OCI-LY1 (cell line): ENCODE measurements at regions not wholly inside any gene's neighbourhood (a gene's known extent, or its start where the extent isn't known, plus 50 kb on each side); places are given as distances from the start of the nearest gene placed in this dataset.

Experiments used
- H2AFZ ChIP-seq: fragments of 200-600 bp; sonication (generic), shearing (Covaris generic); 2 replicates; pipeline ENCODE4 v1.6.0; 2014; ENCODE audit warnings: antibody characterized with exemption, mild to moderate bottlenecking, low read length
- H3F3A ChIP-seq: fragments of 200-600 bp; sonication (generic), shearing (Covaris generic); 2 replicates; pipeline ENCODE4 v1.6.0; 2014; ENCODE audit warnings: mild to moderate bottlenecking, antibody characterized with exemption, low read length, moderate library complexity; ENCODE audit not compliant: insufficient read depth
- H3K27ac ChIP-seq: fragments of 200-600 bp; sonication (generic); 2 replicates; pipeline ENCODE4 v1.5.1; 2014; ENCODE audit warnings: low read length, mixed run types, mild to moderate bottlenecking, low read depth; ENCODE audit not compliant: poor library complexity, severe bottlenecking
- H3K27me3 ChIP-seq: fragments of 200-600 bp; sonication (generic); 2 replicates; pipeline ENCODE4 v1.6.0; 2014; ENCODE audit warnings: antibody characterized with exemption, mild to moderate bottlenecking, low read length, moderate library complexity; ENCODE audit not compliant: insufficient read depth
- H3K36me3 ChIP-seq: fragments of 200-600 bp; sonication (generic); 2 replicates; pipeline ENCODE4 v1.6.1; 2014; ENCODE audit warnings: mild to moderate bottlenecking, antibody characterized with exemption, low read length, moderate library complexity, mixed read lengths; ENCODE audit not compliant: insufficient read depth
- H3K4me1 ChIP-seq: fragments of 200-600 bp; sonication (generic); 2 replicates; pipeline ENCODE4 v1.5.1; 2014; ENCODE audit warnings: mild to moderate bottlenecking, low read length, moderate library complexity; ENCODE audit not compliant: insufficient read depth, severe bottlenecking
- H3K4me2 ChIP-seq: fragments of 200-600 bp; sonication (generic), shearing (Covaris generic); 2 replicates; pipeline ENCODE4 v1.6.1; 2014; ENCODE audit warnings: low read length
- H3K4me3 ChIP-seq: fragments of 200-600 bp; sonication (generic); 2 replicates; pipeline ENCODE4 v1.5.1; 2014; ENCODE audit warnings: low read length, low read depth, mild to moderate bottlenecking, mixed read lengths; ENCODE audit not compliant: poor library complexity, severe bottlenecking
- H3K79me2 ChIP-seq: fragments of 200-600 bp; shearing (Covaris generic); 2 replicates; pipeline ENCODE4 v1.6.1; 2016; ENCODE audit warnings: mixed run types, low read length, mixed read lengths; ENCODE audit not compliant: insufficient read depth
- H3K9ac ChIP-seq: fragments of 200-600 bp; sonication (generic), shearing (Covaris generic); 2 replicates; pipeline ENCODE4 v1.6.1; 2014; ENCODE audit warnings: mild to moderate bottlenecking, low read length, mixed read lengths
- H3K9me2 ChIP-seq: fragments of 200-600 bp; sonication (generic), shearing (Covaris generic); 2 replicates; pipeline ENCODE4 v1.6.1; 2014; ENCODE audit warnings: low read depth, mild to moderate bottlenecking, low read length, mixed read lengths
- H3K9me3 ChIP-seq: fragments of 200-600 bp; shearing (Covaris generic); 2 replicates; pipeline ENCODE4 v1.6.1; 2014; ENCODE audit warnings: low read length, mixed read lengths
- H4K20me1 ChIP-seq: fragments of 200-600 bp; sonication (generic), shearing (Covaris generic); 2 replicates; pipeline ENCODE4 v1.6.0; 2016; ENCODE audit warnings: mild to moderate bottlenecking, low read length; ENCODE audit not compliant: insufficient read depth
- EZH2 ChIP-seq: fragments of 200-600 bp; sonication (generic), shearing (Covaris generic); IDR thresholded peaks from 2 replicates; pipeline ENCODE4 v1.8.0; 2017; ENCODE audit warnings: borderline replicate concordance, mixed run types, mild to moderate bottlenecking, antibody characterized with exemption, low read length, moderate library complexity, mixed read lengths
- TF ChIP-seq, protein P1 (sequence below): fragments of 200-600 bp; sonication (generic), shearing (Covaris generic); IDR thresholded peaks from 2 replicates; pipeline ENCODE4 v1.5.1; 2017; ENCODE audit warnings: mild to moderate bottlenecking, antibody characterized with exemption, low read length, moderate library complexity, mixed read lengths

DNA sequence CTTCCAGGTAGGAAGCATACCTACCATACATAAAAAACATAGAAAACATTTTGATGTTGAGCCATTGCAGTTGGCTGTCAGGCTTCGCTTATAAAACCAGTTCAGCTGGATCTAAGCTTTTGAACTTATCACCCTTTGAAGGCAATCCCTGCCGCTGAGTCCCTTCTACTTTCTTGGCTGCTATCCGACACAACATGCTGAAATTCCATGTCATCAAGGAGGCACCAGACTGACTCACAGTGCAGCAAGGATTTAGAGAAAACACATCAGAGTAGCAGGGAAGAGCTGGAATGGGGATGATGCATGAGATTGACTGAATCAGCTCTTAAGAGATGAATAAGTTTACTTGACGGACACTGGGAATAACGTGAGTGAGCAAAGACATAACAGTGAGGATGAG is 135.0 kb upstream of the MAN1A1 start:
- no peaks in the 10 kb centered on the region for H4K20me1 ChIP-seq
- H3K4me3 ChIP-seq = no peak overlapping the region
- TF ChIP-seq EZH2 = no peak
- TF ChIP-seq, protein P1, sequence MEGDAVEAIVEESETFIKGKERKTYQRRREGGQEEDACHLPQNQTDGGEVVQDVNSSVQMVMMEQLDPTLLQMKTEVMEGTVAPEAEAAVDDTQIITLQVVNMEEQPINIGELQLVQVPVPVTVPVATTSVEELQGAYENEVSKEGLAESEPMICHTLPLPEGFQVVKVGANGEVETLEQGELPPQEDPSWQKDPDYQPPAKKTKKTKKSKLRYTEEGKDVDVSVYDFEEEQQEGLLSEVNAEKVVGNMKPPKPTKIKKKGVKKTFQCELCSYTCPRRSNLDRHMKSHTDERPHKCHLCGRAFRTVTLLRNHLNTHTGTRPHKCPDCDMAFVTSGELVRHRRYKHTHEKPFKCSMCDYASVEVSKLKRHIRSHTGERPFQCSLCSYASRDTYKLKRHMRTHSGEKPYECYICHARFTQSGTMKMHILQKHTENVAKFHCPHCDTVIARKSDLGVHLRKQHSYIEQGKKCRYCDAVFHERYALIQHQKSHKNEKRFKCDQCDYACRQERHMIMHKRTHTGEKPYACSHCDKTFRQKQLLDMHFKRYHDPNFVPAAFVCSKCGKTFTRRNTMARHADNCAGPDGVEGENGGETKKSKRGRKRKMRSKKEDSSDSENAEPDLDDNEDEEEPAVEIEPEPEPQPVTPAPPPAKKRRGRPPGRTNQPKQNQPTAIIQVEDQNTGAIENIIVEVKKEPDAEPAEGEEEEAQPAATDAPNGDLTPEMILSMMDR = no peak
- no peaks in the 10 kb centered on the region for H3K27me3 ChIP-seq
- no peaks in the 10 kb centered on the region for H3K9me2 ChIP-seq
- H3K4me2 ChIP-seq = no peak overlapping the region
- no peak overlapping the region for H3K9ac ChIP-seq
- H3K9me3 ChIP-seq = no peaks in the 10 kb centered on the region
- H2AFZ ChIP-seq = no peak overlapping the region
- no peaks in the 10 kb centered on the region for H3K79me2 ChIP-seq
- no peaks in the 10 kb centered on the region for H3K4me1 ChIP-seq
- no peaks in the 10 kb centered on the region for H3F3A ChIP-seq
- no peak overlapping the region for H3K27ac ChIP-seq
- no peaks in the 10 kb centered on the region for H3K36me3 ChIP-seq

DNA sequence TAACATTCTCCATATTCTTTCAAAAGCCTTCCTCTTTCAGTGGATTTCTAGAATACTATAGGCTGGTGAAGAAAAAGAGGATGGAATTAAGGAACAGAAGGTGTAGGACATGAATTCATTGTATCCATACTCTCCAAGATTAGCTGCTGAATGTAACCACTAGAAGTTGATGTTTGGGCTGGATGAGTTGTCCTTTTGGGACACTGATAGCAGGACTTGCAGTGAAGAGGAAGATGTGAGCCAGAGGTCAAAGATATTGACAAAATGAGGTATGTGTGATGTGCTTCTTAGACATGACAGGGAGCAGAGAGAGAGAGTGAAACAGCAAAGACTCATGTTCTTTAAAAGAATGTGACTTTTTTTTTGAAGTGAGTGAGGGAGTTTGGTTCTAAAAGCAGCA is 134.3 kb upstream of the MAN1A1 start:
- Histone ChIP-seq H3K9me3 (no peaks in the 10 kb centered on the region), H3K27me3 (no peaks in the 10 kb centered on the region), H3K36me3 (no peaks in the 10 kb centered on the region), H3K27ac (no peak overlapping the region), H3K4me2 (no peak overlapping the region), H3K4me3 (no peak overlapping the region), H3F3A (no peaks in the 10 kb centered on the region), H4K20me1 (no peaks in the 10 kb centered on the region), H2AFZ (no peak overlapping the region), H3K9ac (no peak overlapping the region), H3K4me1 (no peaks in the 10 kb centered on the region), H3K79me2 (no peaks in the 10 kb centered on the region), H3K9me2 (no peaks in the 10 kb centered on the region)
- TF ChIP-seq, protein P1 = no peak
- TF ChIP-seq EZH2 = no peak

DNA sequence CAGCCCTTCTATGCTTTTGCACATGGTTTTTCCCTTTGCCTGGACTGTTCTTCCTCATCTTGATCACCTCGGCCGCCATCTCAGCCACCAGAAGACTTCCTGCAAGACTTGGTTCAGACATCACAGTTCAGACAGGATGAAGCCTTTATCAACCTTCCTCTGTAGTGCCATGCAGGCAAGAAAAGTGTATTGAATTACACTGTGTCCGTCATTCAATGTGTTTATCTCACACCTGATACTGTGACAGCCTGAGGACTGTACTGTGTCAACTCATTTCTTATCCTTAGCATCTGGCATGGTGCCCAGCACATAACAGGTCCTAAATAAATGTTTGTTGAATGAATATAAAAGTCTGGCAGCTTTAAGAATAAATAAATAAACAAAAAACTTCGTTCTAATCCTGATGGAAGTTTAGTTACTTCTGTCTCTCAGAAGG is 133.3 kb upstream of the MAN1A1 start:
- Histone ChIP-seq H3K4me1 (no peaks in the 10 kb centered on the region), H3K27me3 (no peaks in the 10 kb centered on the region), H3K27ac (no peak overlapping the region), H3F3A (no peaks in the 10 kb centered on the region), H3K4me2 (no peak overlapping the region), H3K36me3 (no peaks in the 10 kb centered on the region), H3K4me3 (no peak overlapping the region), H3K9ac (no peak overlapping the region), H3K79me2 (no peaks in the 10 kb centered on the region), H2AFZ (no peak overlapping the region), H3K9me3 (no peaks in the 10 kb centered on the region), H3K9me2 (no peaks in the 10 kb centered on the region), H4K20me1 (no peaks in the 10 kb centered on the region)
- TF ChIP-seq, protein P1 = no peak
- TF ChIP-seq EZH2 = no peak
